ENCODE measurements at regions not wholly inside any gene's neighbourhood (a gene's known extent, or its start where the extent isn't known, plus 50 kb on each side); places are given as distances from the start of the nearest gene placed in this dataset.
"Not testable (repeated sequence)": the region's sequence is repeated elsewhere in the genome, so short reads cannot be mapped to it uniquely, and the experiment has no call there.

GRCh38 chr6:146985966-146986365 lies 218.3 kb upstream of the STXBP5 start:
- TF ChIP-seq CTCF (IDR thresholded peaks at IDR 0.05; ENCODE audit: unreplicated experiment) = no peak
- intact Hi-C loops (cut with micrococcal nuclease; ENCODE audit: unreplicated experiment) = no loop called here
- CTCF ChIA-PET = no interaction called here

GRCh38 chr6:146987938-146988337 lies 216.3 kb upstream of the STXBP5 start:
- DNase-seq = not testable (repeated sequence)

More at GRCh38 chr6:146985966-146986365, 218.3 kb upstream of the STXBP5 start:
- H3K9me3 Mint-ChIP-seq (ENCODE audit: low read depth, unreplicated experiment) = no peaks in the 10 kb centered on the region
- DNase-seq = no peak
- no TSS peak for BruUV-seq (replicated peaks)
- H3K4me1 Mint-ChIP-seq (ENCODE audit: low read depth, unreplicated experiment) = peaks cover 8% of the 10 kb centered on the region
- no peak overlapping the region for H3K4me3 Mint-ChIP-seq (ENCODE audit: low read depth, unreplicated experiment)
- H3K36me3 Mint-ChIP-seq (ENCODE audit: insufficient read depth, unreplicated experiment) = no peaks in the 10 kb centered on the region
- H3K27ac Mint-ChIP-seq (ENCODE audit: unreplicated experiment) = no peak overlapping the region
- H3K27me3 Mint-ChIP-seq (ENCODE audit: unreplicated experiment) = no peaks in the 10 kb centered on the region

DNA sequence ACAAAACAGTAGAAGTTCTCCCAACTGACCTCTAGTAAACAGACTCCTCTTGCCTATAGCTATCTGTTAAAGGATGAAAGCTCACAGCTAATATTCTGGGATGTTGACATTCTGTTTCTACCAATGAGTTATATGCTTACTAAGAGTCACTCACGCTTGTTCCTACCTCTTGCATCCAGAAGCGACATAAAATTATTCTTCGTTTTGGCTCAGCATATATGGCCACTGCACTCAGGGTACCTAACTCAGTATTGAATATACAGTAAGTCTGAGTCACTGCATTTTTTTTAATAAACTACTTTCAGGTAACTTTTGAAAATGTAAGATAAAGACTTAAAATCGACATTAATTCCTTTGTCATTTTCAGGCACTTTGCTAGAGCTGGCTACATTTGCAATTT lies 214.4 kb upstream of the STXBP5 start:
- DNase-seq = no peak
- Mint-ChIP-seq H3K4me1 (ENCODE audit: low read depth, unreplicated experiment) (peaks cover under 1% of the 10 kb centered on the region), H3K4me3 (ENCODE audit: low read depth, unreplicated experiment) (no peak overlapping the region), H3K27ac (ENCODE audit: unreplicated experiment) (no peak overlapping the region), H3K27me3 (ENCODE audit: unreplicated experiment) (no peaks in the 10 kb centered on the region), H3K9me3 (ENCODE audit: low read depth, unreplicated experiment) (no peaks in the 10 kb centered on the region), H3K36me3 (ENCODE audit: insufficient read depth, unreplicated experiment) (no peaks in the 10 kb centered on the region)
- BruUV-seq (replicated peaks) = no TSS peak
- no peak for TF ChIP-seq CTCF (IDR thresholded peaks at IDR 0.05; ENCODE audit: unreplicated experiment)
- intact Hi-C loops (cut with micrococcal nuclease; ENCODE audit: unreplicated experiment) = no loop called here
- CTCF ChIA-PET = no interaction called here

More at GRCh38 chr6:146987938-146988337, 216.3 kb upstream of the STXBP5 start:
- H3K27ac Mint-ChIP-seq (ENCODE audit: unreplicated experiment); BruUV-seq (replicated peaks); H3K4me1 Mint-ChIP-seq (ENCODE audit: low read depth, unreplicated experiment); H3K4me3 Mint-ChIP-seq (ENCODE audit: low read depth, unreplicated experiment); CTCF ChIA-PET; intact Hi-C loops (cut with micrococcal nuclease; ENCODE audit: unreplicated experiment); H3K9me3 Mint-ChIP-seq (ENCODE audit: low read depth, unreplicated experiment); H3K27me3 Mint-ChIP-seq (ENCODE audit: unreplicated experiment); H3K36me3 Mint-ChIP-seq (ENCODE audit: insufficient read depth, unreplicated experiment): not testable (repeated sequence)

DNA sequence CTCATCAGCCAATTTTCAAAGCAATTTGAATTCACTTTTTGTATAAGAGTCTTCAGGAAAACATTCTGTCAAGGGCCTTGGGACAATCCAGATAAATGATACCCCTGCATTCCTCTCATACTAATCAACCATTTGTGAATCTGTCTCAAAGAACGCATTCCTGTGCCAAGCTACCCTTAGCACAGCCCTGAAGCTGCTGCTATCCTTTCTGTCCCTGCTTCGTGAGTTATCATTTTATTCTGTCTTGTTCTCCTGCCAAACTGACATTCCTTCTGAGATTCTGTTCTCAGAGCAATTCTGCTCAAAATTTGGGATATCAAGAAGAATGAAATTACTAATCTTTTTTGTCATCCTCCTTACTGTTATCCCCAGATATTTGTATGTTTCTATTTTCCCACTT lies 213.9 kb upstream of the STXBP5 start:
- H3K4me3 Mint-ChIP-seq (ENCODE audit: low read depth, unreplicated experiment) = no peak overlapping the region
- H3K36me3 Mint-ChIP-seq (ENCODE audit: insufficient read depth, unreplicated experiment) = no peaks in the 10 kb centered on the region
- H3K27me3 Mint-ChIP-seq (ENCODE audit: unreplicated experiment) = no peaks in the 10 kb centered on the region
- no peaks in the 10 kb centered on the region for H3K4me1 Mint-ChIP-seq (ENCODE audit: low read depth, unreplicated experiment)
- no peak for TF ChIP-seq CTCF (IDR thresholded peaks at IDR 0.05; ENCODE audit: unreplicated experiment)
- CTCF ChIA-PET = no interaction called here
- no peak overlapping the region for H3K27ac Mint-ChIP-seq (ENCODE audit: unreplicated experiment)
- DNase-seq = no peak
- BruUV-seq (replicated peaks) = no TSS peak
- intact Hi-C loops (cut with micrococcal nuclease; ENCODE audit: unreplicated experiment) = no loop called here
- H3K9me3 Mint-ChIP-seq (ENCODE audit: low read depth, unreplicated experiment) = no peaks in the 10 kb centered on the region

- no peak for TF ChIP-seq CTCF (IDR thresholded peaks at IDR 0.05; ENCODE audit: unreplicated experiment)
- no peak overlapping the region for H3K4me3 Mint-ChIP-seq (ENCODE audit: low read depth, unreplicated experiment)
- intact Hi-C loops (cut with micrococcal nuclease; ENCODE audit: unreplicated experiment) = no loop called here
- no peaks in the 10 kb centered on the region for H3K9me3 Mint-ChIP-seq (ENCODE audit: low read depth, unreplicated experiment)
- CTCF ChIA-PET = interaction anchor here (0.6 kb wide), 1 partner anchor 441 kb away, joined by 10 read pairs; no protein-coding TSS in a partner anchor
- no peaks in the 10 kb centered on the region for H3K27me3 Mint-ChIP-seq (ENCODE audit: unreplicated experiment)
- no peaks in the 10 kb centered on the region for H3K4me1 Mint-ChIP-seq (ENCODE audit: low read depth, unreplicated experiment)
- DNase-seq = no peak
- no TSS peak for BruUV-seq (replicated peaks)
- H3K27ac Mint-ChIP-seq (ENCODE audit: unreplicated experiment) = no peak overlapping the region
- H3K36me3 Mint-ChIP-seq (ENCODE audit: insufficient read depth, unreplicated experiment) = no peaks in the 10 kb centered on the region
Measured at GRCh38 chr6:146990821-146991798, 213.1 kb upstream of the STXBP5 start.
